GM03348 (cell line): ENCODE measurements at regions not wholly inside any gene's neighbourhood (a gene's known extent, or its start where the extent isn't known, plus 50 kb on each side); places are given as distances from the start of the nearest gene placed in this dataset.
"Not testable (repeated sequence)": the region's sequence is repeated elsewhere in the genome, so short reads cannot be mapped to it uniquely, and the experiment has no call there.

Source experiments
- DNase-seq: peaks from one replicate; pipeline ENCODE4 v3.0.0; 2012; ENCODE audit warnings: low spot score

- no peak for DNase-seq
Observed at GRCh38 chr6:19976411-19977129, 139.4 kb downstream of the ID4 start.

- DNase-seq, result peak; percentile 23
Observed at GRCh38 chr6:19979059-19979458, 141.9 kb downstream of the ID4 start.

- no peak for DNase-seq
Observed at GRCh38 chr6:19979986-19980385, 142.8 kb downstream of the ID4 start.

- no peak for DNase-seq
Observed at GRCh38 chr6:19983374-19983773, 146.2 kb downstream of the ID4 start.

GRCh38 chr6:19986691-19987438, 149.7 kb downstream of the ID4 start:
- no peak for DNase-seq

GRCh38 chr6:19988555-19988954, 151.4 kb downstream of the ID4 start:
- peak; percentile 9 for DNase-seq

- DNase-seq, result no peak
Observed at GRCh38 chr6:19991176-19991575, 154.0 kb downstream of the ID4 start.

GRCh38 chr6:19994909-19995308, 157.7 kb downstream of the ID4 start:
- DNase-seq, result no peak

GRCh38 chr6:19995575-19996257, 158.5 kb downstream of the ID4 start:
- no peak for DNase-seq

- DNase-seq, result no peak
Observed at GRCh38 chr6:19997104-19997503, 159.9 kb downstream of the ID4 start.

GRCh38 chr6:19998541-19998940, 161.4 kb downstream of the ID4 start:
- DNase-seq, result no peak

- DNase-seq, result no peak
Observed at GRCh38 chr6:19999319-20000191, 162.4 kb downstream of the ID4 start.

- DNase-seq, result no peak
Observed at GRCh38 chr6:20001286-20001685, 164.1 kb downstream of the ID4 start.

GRCh38 chr6:20006037-20006436, 168.9 kb downstream of the ID4 start:
- DNase-seq, result no peak

GRCh38 chr6:20008131-20008530, 171.0 kb downstream of the ID4 start:
- DNase-seq, result no peak

- no peak for DNase-seq
Observed at GRCh38 chr6:20013066-20013861, 176.1 kb downstream of the ID4 start.

- no peak for DNase-seq
Observed at GRCh38 chr6:20014508-20014907, 177.3 kb downstream of the ID4 start.

GRCh38 chr6:20020526-20020925, 183.4 kb downstream of the ID4 start:
- no peak for DNase-seq

- no peak for DNase-seq
Observed at GRCh38 chr6:20021795-20022194, 184.6 kb downstream of the ID4 start.

GRCh38 chr6:20023549-20024315, 186.6 kb downstream of the ID4 start:
- DNase-seq, result not testable (repeated sequence)

- no peak for DNase-seq
Observed at GRCh38 chr6:20024316-20024673, 187.1 kb downstream of the ID4 start.
